ENCODE measurements at regions not wholly inside any gene's neighbourhood (a gene's known extent, or its start where the extent isn't known, plus 50 kb on each side); places are given as distances from the start of the nearest gene placed in this dataset.

GRCh38 chr9:27870404-27870803 lies 297.1 kb upstream of the C9orf72 start:
- TF ChIP-seq POLR2A (IDR thresholded peaks at IDR 0.05; ENCODE audit: low read length) (no peak), GATA1 (IDR thresholded peaks at IDR 0.05; ENCODE audit: low read depth, low read length) (no peak)

Data from erythroblast (primary cell).